Kidney epithelial cell (primary cell): ENCODE measurements at regions not wholly inside any gene's neighbourhood (a gene's known extent, or its start where the extent isn't known, plus 50 kb on each side); places are given as distances from the start of the nearest gene placed in this dataset.
A peak's percentile ranks its signal among the peaks of the same experiment; 100 is the strongest.

Experiments
- DNase-seq: peaks from one replicate; pipeline ENCODE4 v3.0.0-alpha.2; 2010; ENCODE audit warnings: low read depth
- H3K27me3 ChIP-seq: 2 replicates; pipeline ENCODE4 v1.6.0; 2011; ENCODE audit warnings: low read length; ENCODE audit not compliant: control insufficient read depth, insufficient read depth
- H3K36me3 ChIP-seq: 2 replicates; pipeline ENCODE4 v1.5.1; 2011; ENCODE audit warnings: low read length; ENCODE audit not compliant: control insufficient read depth, insufficient read depth
- H3K4me3 ChIP-seq: 2 replicates; pipeline ENCODE4 v1.5.1; 2011; ENCODE audit warnings: low read depth, mild to moderate bottlenecking, control low read depth, low read length
- TF ChIP-seq, protein P1 (sequence below): IDR thresholded peaks from 2 replicates; pipeline ENCODE4 v1.5.1; 2011; ENCODE audit warnings: mild to moderate bottlenecking, moderate library complexity, low read length, control low read depth, inconsistent platforms; ENCODE audit not compliant: insufficient read depth, poor library complexity, severe bottlenecking

GRCh38 chr7:12490940-12491339, 79.6 kb upstream of the SCIN start:
- TF ChIP-seq, protein P1, sequence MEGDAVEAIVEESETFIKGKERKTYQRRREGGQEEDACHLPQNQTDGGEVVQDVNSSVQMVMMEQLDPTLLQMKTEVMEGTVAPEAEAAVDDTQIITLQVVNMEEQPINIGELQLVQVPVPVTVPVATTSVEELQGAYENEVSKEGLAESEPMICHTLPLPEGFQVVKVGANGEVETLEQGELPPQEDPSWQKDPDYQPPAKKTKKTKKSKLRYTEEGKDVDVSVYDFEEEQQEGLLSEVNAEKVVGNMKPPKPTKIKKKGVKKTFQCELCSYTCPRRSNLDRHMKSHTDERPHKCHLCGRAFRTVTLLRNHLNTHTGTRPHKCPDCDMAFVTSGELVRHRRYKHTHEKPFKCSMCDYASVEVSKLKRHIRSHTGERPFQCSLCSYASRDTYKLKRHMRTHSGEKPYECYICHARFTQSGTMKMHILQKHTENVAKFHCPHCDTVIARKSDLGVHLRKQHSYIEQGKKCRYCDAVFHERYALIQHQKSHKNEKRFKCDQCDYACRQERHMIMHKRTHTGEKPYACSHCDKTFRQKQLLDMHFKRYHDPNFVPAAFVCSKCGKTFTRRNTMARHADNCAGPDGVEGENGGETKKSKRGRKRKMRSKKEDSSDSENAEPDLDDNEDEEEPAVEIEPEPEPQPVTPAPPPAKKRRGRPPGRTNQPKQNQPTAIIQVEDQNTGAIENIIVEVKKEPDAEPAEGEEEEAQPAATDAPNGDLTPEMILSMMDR = no peak
- Histone ChIP-seq H3K4me3 (no peak overlapping the region), H3K27me3 (no peaks in the 10 kb centered on the region), H3K36me3 (no peaks in the 10 kb centered on the region)
- DNase-seq = no peak

DNA sequence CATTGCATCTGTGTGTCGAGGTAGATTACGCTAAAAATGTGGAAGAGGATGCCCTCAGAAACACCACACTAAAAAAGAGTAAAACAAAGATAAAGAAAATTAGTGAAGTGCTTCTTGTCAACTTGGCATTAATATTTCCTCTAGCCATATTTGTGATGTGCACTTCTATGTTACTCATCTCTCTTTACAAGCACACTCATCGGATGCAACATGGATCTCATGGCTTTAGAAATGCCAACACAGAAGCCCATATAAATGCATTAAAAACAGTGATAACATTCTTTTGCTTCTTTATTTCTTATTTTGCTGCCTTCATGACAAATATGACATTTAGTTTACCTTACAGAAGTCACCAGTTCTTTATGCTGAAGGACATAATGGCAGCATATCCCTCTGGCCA, 79.0 kb upstream of the SCIN start:
- no peak for DNase-seq
- Histone ChIP-seq H3K36me3 (no peaks in the 10 kb centered on the region), H3K27me3 (no peaks in the 10 kb centered on the region), H3K4me3 (no peak overlapping the region)
- TF ChIP-seq, protein P1 = no peak

- Histone ChIP-seq H3K27me3 (no peaks in the 10 kb centered on the region), H3K4me3 (no peak overlapping the region), H3K36me3 (no peaks in the 10 kb centered on the region)
- DNase-seq = no peak
- TF ChIP-seq, protein P1 = no peak
These were observed 77.1 kb upstream of the SCIN start for GRCh38 chr7:12493407-12493806.

DNA sequence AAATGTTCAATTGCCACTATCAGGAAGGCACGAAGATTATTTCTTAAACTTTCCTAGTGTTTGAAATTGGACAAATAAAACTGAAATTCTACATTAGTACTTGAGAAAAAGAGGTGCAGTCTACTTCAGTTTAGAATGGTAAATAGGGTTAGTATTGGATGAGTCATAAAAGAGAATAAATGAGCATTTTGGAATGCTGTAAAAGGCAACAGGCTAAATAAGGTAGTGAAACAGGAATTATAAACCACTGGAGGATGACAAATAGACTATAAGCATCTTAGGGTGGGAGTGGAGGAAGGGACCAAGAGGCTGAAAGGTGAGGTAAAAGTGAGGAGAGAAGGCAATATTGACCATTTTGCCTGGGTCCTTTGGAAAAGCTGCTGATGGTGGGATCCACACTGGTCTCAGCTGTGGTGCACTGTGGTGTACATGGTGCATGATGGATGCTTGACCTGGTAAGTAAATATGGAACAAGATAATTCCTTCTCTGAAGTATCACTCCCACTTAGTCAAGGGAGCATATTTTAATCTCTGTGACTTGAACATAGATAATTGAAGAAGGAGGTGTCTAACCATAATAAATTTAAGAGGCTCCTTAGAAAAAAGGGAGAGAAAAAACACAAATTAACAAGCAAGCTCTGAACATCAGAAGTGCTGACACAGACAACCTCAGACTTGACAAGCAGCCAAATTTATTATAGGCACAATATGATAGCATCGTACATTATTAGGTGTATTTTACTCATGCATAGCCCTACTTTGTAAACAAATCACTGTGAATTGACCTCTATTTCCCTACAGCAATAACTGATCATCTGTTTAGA, 76.4 kb upstream of the SCIN start:
- no peaks in the 10 kb centered on the region for H3K27me3 ChIP-seq
- no peaks in the 10 kb centered on the region for H3K36me3 ChIP-seq
- DNase-seq = no peak
- TF ChIP-seq, protein P1 = no peak
- no peak overlapping the region for H3K4me3 ChIP-seq

- no peaks in the 10 kb centered on the region for H3K36me3 ChIP-seq
- no peaks in the 10 kb centered on the region for H3K27me3 ChIP-seq
- H3K4me3 ChIP-seq = no peak overlapping the region
- TF ChIP-seq, protein P1 = peak; percentile 12
- no peak for DNase-seq
These were observed 75.9 kb upstream of the SCIN start for GRCh38 chr7:12494687-12495024.
